Panc1 (cell line): ENCODE measurements at regions not wholly inside any gene's neighbourhood (a gene's known extent, or its start where the extent isn't known, plus 50 kb on each side); places are given as distances from the start of the nearest gene placed in this dataset.

Experiments
- SIN3A ChIP-seq: IDR thresholded peaks from 2 replicates; pipeline ENCODE4 v1.6.1; 2012; ENCODE audit warnings: low read depth, mild to moderate bottlenecking, low read length, moderate library complexity, borderline replicate concordance; ENCODE audit not compliant: insufficient read depth
- TF ChIP-seq, protein P1 (sequence below): fragments of 450-650 bp; IDR thresholded peaks from 2 replicates; pipeline ENCODE4 v1.5.1; 2017; ENCODE audit warnings: mild to moderate bottlenecking

DNA sequence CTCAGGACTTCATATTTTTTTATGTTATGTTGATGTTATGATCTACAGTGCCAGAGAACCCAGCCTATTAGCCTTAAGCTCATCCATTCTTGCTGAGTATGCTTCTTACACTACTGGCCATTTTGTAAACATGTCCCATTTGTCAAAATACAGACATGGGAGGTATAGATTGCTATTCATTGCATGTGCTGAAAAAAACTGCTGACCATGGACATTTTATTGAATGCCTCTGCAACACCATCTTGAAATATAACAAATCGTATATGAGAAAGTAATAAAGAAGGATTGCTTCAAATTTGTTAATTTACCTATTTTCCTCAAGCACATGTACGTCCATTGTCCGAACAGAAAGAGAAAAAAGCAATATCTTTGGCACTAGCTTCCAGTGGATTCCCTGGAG is 91.5 kb upstream of the FAM47A start:
- TF ChIP-seq, protein P1, sequence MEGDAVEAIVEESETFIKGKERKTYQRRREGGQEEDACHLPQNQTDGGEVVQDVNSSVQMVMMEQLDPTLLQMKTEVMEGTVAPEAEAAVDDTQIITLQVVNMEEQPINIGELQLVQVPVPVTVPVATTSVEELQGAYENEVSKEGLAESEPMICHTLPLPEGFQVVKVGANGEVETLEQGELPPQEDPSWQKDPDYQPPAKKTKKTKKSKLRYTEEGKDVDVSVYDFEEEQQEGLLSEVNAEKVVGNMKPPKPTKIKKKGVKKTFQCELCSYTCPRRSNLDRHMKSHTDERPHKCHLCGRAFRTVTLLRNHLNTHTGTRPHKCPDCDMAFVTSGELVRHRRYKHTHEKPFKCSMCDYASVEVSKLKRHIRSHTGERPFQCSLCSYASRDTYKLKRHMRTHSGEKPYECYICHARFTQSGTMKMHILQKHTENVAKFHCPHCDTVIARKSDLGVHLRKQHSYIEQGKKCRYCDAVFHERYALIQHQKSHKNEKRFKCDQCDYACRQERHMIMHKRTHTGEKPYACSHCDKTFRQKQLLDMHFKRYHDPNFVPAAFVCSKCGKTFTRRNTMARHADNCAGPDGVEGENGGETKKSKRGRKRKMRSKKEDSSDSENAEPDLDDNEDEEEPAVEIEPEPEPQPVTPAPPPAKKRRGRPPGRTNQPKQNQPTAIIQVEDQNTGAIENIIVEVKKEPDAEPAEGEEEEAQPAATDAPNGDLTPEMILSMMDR, result no peak
- TF ChIP-seq SIN3A, result no peak
